Ascending aorta (tissue), 2 donors: ENCODE measurements at regions not wholly inside any gene's neighbourhood (a gene's known extent, or its start where the extent isn't known, plus 50 kb on each side); places are given as distances from the start of the nearest gene placed in this dataset.

Experiments used
- DNase-seq, 2 donors: peaks; one replicate each; pipeline ENCODE4 v3.0.0-alpha.2; 2019; ENCODE audit warnings: low spot score in 2 of 2
- H3K27ac ChIP-seq, 2 donors: fragments of 200-600 bp; sonication (generic); one replicate each; pipeline ENCODE4 v1.5.1; 2016 to 2017; ENCODE audit warnings: mild to moderate bottlenecking in 1 of 2
- H3K27me3 ChIP-seq: fragments of 200-600 bp; sonication (generic); one replicate; pipeline ENCODE4 v1.5.1; 2017
- H3K36me3 ChIP-seq, 2 donors: fragments of 200-600 bp; sonication (generic); one replicate each; pipeline ENCODE4 v1.5.1; 2016
- H3K4me1 ChIP-seq, 2 donors: fragments of 200-600 bp; sonication (generic); one replicate each; pipeline ENCODE4 v1.5.1; 2016 to 2017; ENCODE audit warnings: mild to moderate bottlenecking in 1 of 2
- H3K4me3 ChIP-seq, 2 donors: fragments of 200-600 bp; sonication (generic); one replicate each; pipeline ENCODE4 v1.5.1; 2016 to 2017; ENCODE audit warnings: mild to moderate bottlenecking in 1 of 2
- H3K9me3 ChIP-seq, 2 donors: fragments of 200-600 bp; sonication (generic); one replicate each; pipeline ENCODE4 v1.5.1; 2016
- CTCF ChIP-seq, 3 experiments: fragments of 200-600 bp in 2 of 3; fragments of 450-650 bp in 1 of 3; sonication (generic) in 2 of 3; IDR thresholded peaks; one replicate each; pipeline ENCODE4 v1.5.1; 2016 to 2019; ENCODE audit warnings: antibody characterized with exemption in 3 of 3, mild to moderate bottlenecking in 1 of 3, moderate library complexity in 1 of 3
- intact Hi-C: fragments of 100-400 bp; cut with DNase I; formaldehyde crosslinking; loops from one replicate; pipeline ENCODE4 v1.15.1; 2023

- no peak for DNase-seq
- no peak overlapping the region for H3K27ac ChIP-seq
- TF ChIP-seq CTCF (IDR thresholded peaks at IDR 0.05): no peak
- H3K36me3 ChIP-seq: no peaks in the 10 kb centered on the region
- H3K4me3 ChIP-seq: no peak overlapping the region
- H3K9me3 ChIP-seq: no peaks in the 10 kb centered on the region
- H3K27me3 ChIP-seq: no peaks in the 10 kb centered on the region
- H3K4me1 ChIP-seq: no peaks in the 10 kb centered on the region
- intact Hi-C loops: no loop called here
Observed at GRCh38 chr1:193549081-193549480, 362.7 kb upstream of the B3GALT2 start.

GRCh38 chr1:193545171-193545570, 358.8 kb upstream of the B3GALT2 start:
- intact Hi-C loops: no loop called here
- H3K9me3 ChIP-seq: no peaks in the 10 kb centered on the region
- H3K27me3 ChIP-seq: no peaks in the 10 kb centered on the region
- H3K27ac ChIP-seq: no peak overlapping the region
- no peak overlapping the region for H3K4me3 ChIP-seq
- DNase-seq: no peak
- H3K4me1 ChIP-seq: no peaks in the 10 kb centered on the region
- no peaks in the 10 kb centered on the region for H3K36me3 ChIP-seq
- no peak for TF ChIP-seq CTCF (IDR thresholded peaks at IDR 0.05)

- Histone ChIP-seq H3K27ac (no peak overlapping the region), H3K9me3 (no peaks in the 10 kb centered on the region), H3K4me3 (no peak overlapping the region), H3K4me1 (no peaks in the 10 kb centered on the region), H3K36me3 (no peaks in the 10 kb centered on the region), H3K27me3 (no peaks in the 10 kb centered on the region)
- TF ChIP-seq CTCF (IDR thresholded peaks at IDR 0.05): no peak
- DNase-seq: no peak
- intact Hi-C loops: no loop called here
Observed at GRCh38 chr1:193543259-193543658, 356.8 kb upstream of the B3GALT2 start.

GRCh38 chr1:193542690-193543089, 356.3 kb upstream of the B3GALT2 start:
- no peaks in the 10 kb centered on the region for H3K27me3 ChIP-seq
- no peak overlapping the region for H3K27ac ChIP-seq
- intact Hi-C loops: no loop called here
- no peak overlapping the region for H3K4me3 ChIP-seq
- H3K4me1 ChIP-seq: no peaks in the 10 kb centered on the region
- H3K9me3 ChIP-seq: no peaks in the 10 kb centered on the region
- no peaks in the 10 kb centered on the region for H3K36me3 ChIP-seq
- no peak for TF ChIP-seq CTCF (IDR thresholded peaks at IDR 0.05)
- no peak for DNase-seq

GRCh38 chr1:193540511-193540910, 354.1 kb upstream of the B3GALT2 start:
- no peak overlapping the region for H3K27ac ChIP-seq
- H3K9me3 ChIP-seq: no peaks in the 10 kb centered on the region
- no peaks in the 10 kb centered on the region for H3K27me3 ChIP-seq
- H3K4me3 ChIP-seq: no peak overlapping the region
- DNase-seq: no peak
- H3K4me1 ChIP-seq: no peaks in the 10 kb centered on the region
- intact Hi-C loops: no loop called here
- no peaks in the 10 kb centered on the region for H3K36me3 ChIP-seq
- TF ChIP-seq CTCF (IDR thresholded peaks at IDR 0.05): no peak

- intact Hi-C loops: no loop called here
Observed at GRCh38 chr1:193539731-193540459, 353.5 kb upstream of the B3GALT2 start.

More at GRCh38 chr1:193539731-193540459, 353.5 kb upstream of the B3GALT2 start:
- Histone ChIP-seq H3K27me3 (no peaks in the 10 kb centered on the region), H3K27ac (no peak overlapping the region), H3K4me1 (no peaks in the 10 kb centered on the region), H3K4me3 (no peak overlapping the region), H3K9me3 (no peaks in the 10 kb centered on the region), H3K36me3 (no peaks in the 10 kb centered on the region)
- no peak for DNase-seq
- TF ChIP-seq CTCF (IDR thresholded peaks at IDR 0.05): no peak
